HUES48 (cell line): ENCODE measurements at regions not wholly inside any gene's neighbourhood (a gene's known extent, or its start where the extent isn't known, plus 50 kb on each side); places are given as distances from the start of the nearest gene placed in this dataset.

Experiments used
- H3K27ac ChIP-seq: one replicate; pipeline ENCODE4 v1.7.0; 2013; ENCODE audit warnings: low read depth, low read length, inconsistent platforms
- H3K27me3 ChIP-seq: 2 replicates; pipeline ENCODE4 v1.6.1; 2013; ENCODE audit warnings: mild to moderate bottlenecking, low read length; ENCODE audit not compliant: control insufficient read depth, insufficient read depth
- H3K36me3 ChIP-seq: 2 replicates; pipeline ENCODE4 v1.6.1; 2013; ENCODE audit warnings: low read length; ENCODE audit not compliant: control insufficient read depth, insufficient read depth
- H3K4me1 ChIP-seq: 2 replicates; pipeline ENCODE4 v1.6.1; 2013; ENCODE audit warnings: mild to moderate bottlenecking, low read length; ENCODE audit not compliant: control insufficient read depth, insufficient read depth
- H3K4me3 ChIP-seq: 2 replicates; pipeline ENCODE4 v1.5.1; 2013; ENCODE audit warnings: mild to moderate bottlenecking, low read depth, low read length
- H3K9ac ChIP-seq: 2 replicates; pipeline ENCODE4 v1.6.1; 2013; ENCODE audit warnings: mild to moderate bottlenecking, low read depth, low read length, moderate library complexity
- H3K9me3 ChIP-seq: 2 replicates; pipeline ENCODE4 v1.6.1; 2013; ENCODE audit warnings: low read length; ENCODE audit not compliant: control insufficient read depth, insufficient read depth

DNA sequence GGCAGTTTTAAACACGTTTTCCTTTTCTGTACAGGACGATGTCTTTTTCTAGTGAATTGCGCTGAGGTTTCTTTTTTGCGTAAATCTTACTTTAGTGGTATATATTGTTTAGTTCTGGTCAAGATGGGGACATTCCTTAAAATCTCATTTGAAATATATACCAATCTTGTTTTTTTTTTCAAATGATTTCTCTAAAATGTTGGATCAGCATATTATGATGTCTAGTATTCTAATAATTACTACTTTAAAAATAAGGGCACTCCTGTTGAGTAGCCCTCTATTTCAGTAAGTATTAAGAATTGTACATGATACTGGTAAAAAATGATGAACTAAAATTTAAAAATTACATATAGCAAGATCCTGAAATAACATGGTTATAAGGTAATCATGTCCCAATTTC is 224.1 kb upstream of the ARHGAP24 start:
- H3K4me3 ChIP-seq: no peak overlapping the region
- H3K27me3 ChIP-seq: no peaks in the 10 kb centered on the region
- H3K27ac ChIP-seq: no peak overlapping the region
- no peaks in the 10 kb centered on the region for H3K36me3 ChIP-seq
- no peaks in the 10 kb centered on the region for H3K4me1 ChIP-seq
- H3K9ac ChIP-seq: no peak overlapping the region
- no peaks in the 10 kb centered on the region for H3K9me3 ChIP-seq

DNA sequence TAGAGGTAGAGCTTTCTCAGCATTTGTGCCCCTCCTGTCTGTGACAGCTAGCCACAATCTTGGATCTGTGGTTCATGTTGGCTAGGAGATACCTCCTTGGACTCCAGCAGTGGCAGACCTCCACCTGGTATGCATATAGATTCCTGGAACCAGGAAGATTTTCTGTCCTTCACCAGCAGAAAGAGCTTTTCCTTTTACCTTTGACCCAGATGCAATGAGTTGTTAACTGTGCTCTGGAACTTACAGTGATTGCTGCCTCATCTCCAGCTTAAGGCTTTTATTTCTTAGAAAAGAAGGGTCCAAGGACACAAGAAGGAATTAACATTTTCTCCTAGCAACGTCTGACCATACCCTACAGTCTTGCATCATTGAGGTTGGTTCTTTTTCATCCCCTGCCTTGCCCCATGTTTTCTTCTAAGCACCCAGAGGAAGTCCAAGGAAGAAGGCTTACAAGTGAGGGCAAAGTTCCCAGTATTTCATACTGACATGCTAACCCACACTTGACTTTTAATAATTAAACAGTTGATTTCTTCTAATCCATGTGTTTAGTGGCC is 217.1 kb upstream of the ARHGAP24 start:
- no peaks in the 10 kb centered on the region for H3K27me3 ChIP-seq
- H3K9ac ChIP-seq: no peak overlapping the region
- H3K27ac ChIP-seq: no peak overlapping the region
- H3K4me3 ChIP-seq: no peak overlapping the region
- no peaks in the 10 kb centered on the region for H3K36me3 ChIP-seq
- no peaks in the 10 kb centered on the region for H3K9me3 ChIP-seq
- no peaks in the 10 kb centered on the region for H3K4me1 ChIP-seq

DNA sequence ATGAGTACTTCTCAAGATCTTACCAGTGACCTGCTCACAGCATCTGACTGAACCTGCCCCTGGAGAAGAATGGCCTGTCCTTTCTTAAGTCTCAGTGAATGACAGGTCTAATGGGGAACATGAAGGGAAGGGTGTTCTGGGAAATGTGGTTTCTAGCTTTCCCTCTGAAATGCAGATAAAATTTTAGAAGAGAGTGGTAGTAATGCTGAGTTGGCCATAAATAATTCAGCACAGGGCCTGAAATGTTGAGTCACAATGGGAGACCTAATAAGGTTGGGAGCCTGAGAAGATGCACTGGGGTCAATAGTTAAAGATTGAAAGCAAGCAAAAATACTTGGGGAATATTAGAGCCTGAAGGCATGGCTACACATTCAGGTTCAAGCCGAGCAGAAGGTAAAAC is 214.9 kb upstream of the ARHGAP24 start:
- Histone ChIP-seq H3K4me1 (no peaks in the 10 kb centered on the region), H3K27me3 (no peaks in the 10 kb centered on the region), H3K27ac (no peak overlapping the region), H3K9me3 (no peaks in the 10 kb centered on the region), H3K4me3 (no peak overlapping the region), H3K9ac (no peak overlapping the region), H3K36me3 (no peaks in the 10 kb centered on the region)

DNA sequence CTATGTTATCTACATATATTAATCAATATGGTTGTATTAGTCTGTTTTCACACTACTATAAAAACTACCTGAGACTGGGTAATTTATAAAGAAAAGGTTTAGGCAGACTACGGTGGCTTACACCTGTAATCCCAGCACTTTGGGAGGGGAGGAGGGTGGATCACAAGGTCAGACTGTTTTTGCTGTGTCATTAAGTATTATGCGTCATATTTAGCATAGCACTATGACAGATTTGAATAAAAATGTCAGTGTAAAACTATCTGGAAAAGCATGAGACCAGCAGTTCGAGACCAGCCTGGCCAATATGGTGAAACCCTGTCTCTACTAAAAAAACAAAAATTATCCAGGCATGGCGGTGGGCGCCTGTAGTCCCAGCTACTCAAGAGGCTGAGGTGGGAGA is 209.7 kb upstream of the ARHGAP24 start:
- H3K27me3 ChIP-seq: no peaks in the 10 kb centered on the region
- H3K27ac ChIP-seq: no peak overlapping the region
- H3K9me3 ChIP-seq: no peaks in the 10 kb centered on the region

DNA sequence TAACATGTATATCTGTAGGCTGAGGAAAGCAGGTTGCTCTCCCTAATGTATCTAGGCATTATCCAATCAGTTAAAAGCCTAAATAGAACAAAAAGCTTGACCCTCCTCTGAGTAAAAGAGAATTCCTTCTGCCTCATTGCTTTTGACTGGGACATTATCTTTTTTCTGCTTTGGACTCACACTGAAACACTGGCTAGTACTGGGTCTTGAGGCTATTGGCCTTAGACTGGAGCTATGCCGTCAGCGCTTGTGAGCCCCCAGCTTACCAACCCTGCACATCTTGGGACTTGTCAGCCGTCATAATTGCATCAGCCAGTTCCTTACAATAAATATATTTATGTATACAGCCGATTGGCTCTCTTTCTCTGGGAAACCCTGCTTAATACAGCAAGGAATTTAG is 206.8 kb upstream of the ARHGAP24 start:
- Histone ChIP-seq H3K9ac (no peak overlapping the region), H3K4me3 (no peak overlapping the region), H3K4me1 (no peaks in the 10 kb centered on the region), H3K27ac (no peak overlapping the region), H3K36me3 (no peaks in the 10 kb centered on the region), H3K9me3 (peaks cover under 1% of the 10 kb centered on the region; the same call in 1 of the 2 replicates), H3K27me3 (no peaks in the 10 kb centered on the region)

More for the DNA sequence above, 209.7 kb upstream of the ARHGAP24 start:
- Histone ChIP-seq H3K9ac (no peak overlapping the region), H3K4me3 (no peak overlapping the region), H3K4me1 (no peaks in the 10 kb centered on the region), H3K36me3 (no peaks in the 10 kb centered on the region)

DNA sequence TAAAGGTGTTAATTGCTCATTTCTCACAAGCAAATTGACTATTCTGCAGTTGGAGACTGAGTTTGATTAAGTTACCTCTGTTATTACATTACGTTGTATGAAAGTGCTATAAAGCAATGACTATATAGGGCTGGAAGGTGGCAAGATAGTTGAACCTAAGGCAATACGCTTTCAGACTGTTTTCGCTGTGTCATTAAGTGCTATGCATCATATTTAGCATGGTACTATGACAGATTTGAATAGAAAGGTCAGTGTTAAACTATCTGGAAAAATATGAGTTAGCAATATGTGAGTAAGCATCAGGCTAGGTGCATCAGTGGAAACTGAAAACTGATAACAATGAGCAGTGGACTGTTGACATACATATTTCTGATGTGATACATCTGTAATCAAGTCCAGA is 206.0 kb upstream of the ARHGAP24 start:
- H3K9ac ChIP-seq: no peak overlapping the region
- no peak overlapping the region for H3K4me3 ChIP-seq
- no peaks in the 10 kb centered on the region for H3K36me3 ChIP-seq
- no peaks in the 10 kb centered on the region for H3K4me1 ChIP-seq
- H3K27ac ChIP-seq: no peak overlapping the region
- H3K27me3 ChIP-seq: no peaks in the 10 kb centered on the region
- peaks cover 3% of the 10 kb centered on the region; the same call in 1 of the 2 replicates for H3K9me3 ChIP-seq

DNA sequence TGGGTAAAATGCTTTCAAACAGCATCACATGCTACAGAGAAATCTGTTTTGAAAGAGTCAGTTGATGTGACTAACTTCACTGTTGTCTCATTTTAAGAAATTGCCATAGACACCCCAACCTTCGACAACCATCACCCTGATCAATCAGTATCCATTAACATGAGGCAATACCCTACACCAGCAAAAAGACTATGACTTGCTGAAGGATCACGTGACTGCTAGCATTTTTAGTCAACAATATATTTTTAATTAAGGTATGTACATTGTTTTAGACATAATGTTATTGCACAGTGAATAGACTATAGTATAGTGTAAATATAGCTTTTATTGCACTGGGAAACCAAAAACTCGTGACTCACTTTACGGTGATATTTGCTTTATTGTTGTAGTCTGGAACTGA is 200.0 kb upstream of the ARHGAP24 start:
- Histone ChIP-seq H3K4me3 (no peak overlapping the region), H3K9me3 (peaks cover 3% of the 10 kb centered on the region; the same call in 1 of the 2 replicates), H3K9ac (no peak overlapping the region), H3K36me3 (no peaks in the 10 kb centered on the region), H3K4me1 (no peaks in the 10 kb centered on the region), H3K27ac (no peak overlapping the region), H3K27me3 (no peaks in the 10 kb centered on the region)

DNA sequence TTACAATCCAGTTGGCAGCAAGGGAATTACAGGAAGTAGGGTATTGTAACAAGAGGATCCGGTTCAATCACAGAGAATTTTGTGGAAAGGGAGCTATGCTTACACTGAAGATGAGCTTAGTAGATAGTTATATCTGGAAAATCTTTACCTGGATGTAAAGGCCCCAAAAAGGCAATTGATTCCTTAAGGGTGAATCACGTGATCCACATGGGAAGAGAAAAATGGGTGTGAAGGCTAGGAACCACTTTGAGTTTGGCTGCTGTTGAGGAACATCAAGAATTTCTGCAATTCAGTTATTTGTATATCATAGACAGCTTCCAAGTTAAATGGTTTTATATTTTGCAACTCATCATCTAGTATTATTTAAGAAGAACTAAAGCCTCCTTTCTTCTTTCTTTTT is 194.0 kb upstream of the ARHGAP24 start:
- Histone ChIP-seq H3K27me3 (no peaks in the 10 kb centered on the region), H3K9ac (no peak overlapping the region), H3K4me3 (no peak overlapping the region), H3K36me3 (no peaks in the 10 kb centered on the region), H3K27ac (no peak overlapping the region), H3K9me3 (no peaks in the 10 kb centered on the region), H3K4me1 (no peaks in the 10 kb centered on the region)

DNA sequence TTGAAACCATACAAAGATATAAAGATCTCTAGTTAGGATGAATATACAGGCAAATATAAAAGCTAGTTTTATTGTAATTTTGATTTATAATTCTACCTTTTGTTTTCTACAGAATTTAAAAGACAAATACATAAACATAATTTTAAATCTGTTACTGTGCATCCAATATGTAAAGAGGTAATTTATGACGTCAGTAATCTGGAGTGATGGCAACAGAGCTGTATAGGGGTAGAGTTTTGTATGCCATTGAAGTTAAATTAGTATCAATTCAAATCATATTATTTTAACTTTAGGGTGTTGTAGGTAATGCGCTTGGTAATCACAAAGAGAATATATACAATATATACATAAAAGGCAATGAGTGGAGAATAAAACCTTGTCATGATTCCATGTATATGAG is 183.7 kb upstream of the ARHGAP24 start:
- H3K9me3 ChIP-seq: no peaks in the 10 kb centered on the region
- H3K36me3 ChIP-seq: no peaks in the 10 kb centered on the region
- no peaks in the 10 kb centered on the region for H3K4me1 ChIP-seq
- no peaks in the 10 kb centered on the region for H3K27me3 ChIP-seq
- no peak overlapping the region for H3K27ac ChIP-seq
- H3K9ac ChIP-seq: no peak overlapping the region
- no peak overlapping the region for H3K4me3 ChIP-seq

DNA sequence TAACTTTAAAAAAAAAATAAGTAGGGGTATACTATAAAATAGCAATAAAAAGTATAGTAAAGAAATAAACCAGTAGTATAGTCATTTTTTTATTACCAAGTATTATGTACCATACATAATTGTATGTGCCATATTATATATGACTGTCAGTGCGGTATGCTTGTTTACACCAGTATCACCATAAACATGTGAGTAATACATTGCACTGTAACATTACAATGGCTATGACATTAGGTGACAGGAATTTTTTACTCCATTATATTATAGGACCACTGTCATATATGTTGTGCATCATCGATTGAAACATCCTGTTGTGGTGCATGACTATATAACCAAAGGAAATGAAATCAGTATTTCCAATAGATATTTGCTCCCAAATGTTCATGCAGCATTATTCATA is 176.9 kb upstream of the ARHGAP24 start:
- no peak overlapping the region for H3K4me3 ChIP-seq
- H3K4me1 ChIP-seq: peaks cover 7% of the 10 kb centered on the region
- H3K9me3 ChIP-seq: no peaks in the 10 kb centered on the region
- no peak overlapping the region for H3K9ac ChIP-seq
- no peak overlapping the region for H3K27ac ChIP-seq
- H3K36me3 ChIP-seq: no peaks in the 10 kb centered on the region
- H3K27me3 ChIP-seq: no peaks in the 10 kb centered on the region

DNA sequence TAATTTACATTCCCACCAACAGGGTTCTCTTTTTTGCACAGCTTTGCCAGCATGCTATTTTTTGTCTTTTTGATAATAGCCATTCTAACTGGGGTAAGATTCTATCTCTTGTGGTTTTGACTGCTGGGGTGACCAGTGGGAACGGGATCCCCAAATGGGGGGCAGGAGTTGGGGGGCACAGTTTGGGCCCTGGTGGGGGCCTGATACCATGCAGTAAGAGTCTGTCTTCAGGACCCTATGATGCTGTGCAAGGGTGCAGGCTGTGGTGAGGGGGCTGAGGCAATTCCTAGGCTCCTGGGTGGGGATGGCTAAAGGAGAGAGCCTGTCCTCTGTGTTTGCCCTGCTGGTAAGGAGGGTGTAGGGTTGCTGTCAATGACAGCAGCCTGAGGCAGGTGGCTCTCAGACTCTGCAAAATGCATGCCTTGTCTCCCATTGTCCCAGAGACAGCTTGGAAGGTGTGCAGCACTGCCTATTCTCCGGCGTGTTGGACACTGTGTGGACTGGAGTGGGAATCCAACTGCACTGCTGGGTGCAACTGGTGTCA is 172.7 kb upstream of the ARHGAP24 start:
- no peaks in the 10 kb centered on the region for H3K9me3 ChIP-seq
- H3K27ac ChIP-seq: no peak overlapping the region
- no peak overlapping the region for H3K9ac ChIP-seq
- no peaks in the 10 kb centered on the region for H3K36me3 ChIP-seq
- no peak overlapping the region for H3K4me3 ChIP-seq
- H3K27me3 ChIP-seq: no peaks in the 10 kb centered on the region
- H3K4me1 ChIP-seq: peaks cover 25% of the 10 kb centered on the region
